Osteocyte (in vitro differentiated cells): ENCODE measurements at regions not wholly inside any gene's neighbourhood (a gene's known extent, or its start where the extent isn't known, plus 50 kb on each side); places are given as distances from the start of the nearest gene placed in this dataset.

Experiments
- DNase-seq: peaks from one replicate; pipeline ENCODE4 v3.0.0; 2021; ENCODE audit warnings: mixed read lengths; ENCODE audit not compliant: unreplicated experiment; ENCODE audit errors: extremely low spot score
- H3K27ac Mint-ChIP-seq: one replicate; pipeline ENCODE4 v1.8.0; 2021; ENCODE audit warnings: mild to moderate bottlenecking, mixed read lengths; ENCODE audit not compliant: unreplicated experiment
- H3K27me3 Mint-ChIP-seq: one replicate; pipeline ENCODE4 v1.8.0; 2021; ENCODE audit warnings: mixed read lengths; ENCODE audit not compliant: unreplicated experiment
- H3K36me3 Mint-ChIP-seq: one replicate; pipeline ENCODE4 v1.8.0; 2021; ENCODE audit warnings: mixed read lengths; ENCODE audit not compliant: unreplicated experiment
- H3K4me1 Mint-ChIP-seq: one replicate; pipeline ENCODE4 v1.8.0; 2021; ENCODE audit warnings: mixed read lengths; ENCODE audit not compliant: unreplicated experiment
- H3K4me3 Mint-ChIP-seq: one replicate; pipeline ENCODE4 v1.8.0; 2021; ENCODE audit warnings: mild to moderate bottlenecking, moderate library complexity, mixed read lengths; ENCODE audit not compliant: unreplicated experiment
- H3K9me3 Mint-ChIP-seq: one replicate; pipeline ENCODE4 v1.8.0; 2021; ENCODE audit warnings: mixed read lengths; ENCODE audit not compliant: unreplicated experiment
- CTCF ChIP-seq: fragments of 200-600 bp; sonication (generic); IDR thresholded peaks from 2 replicates; pipeline ENCODE4 v1.5.0; 2021; ENCODE audit warnings: antibody characterized with exemption, mild to moderate bottlenecking, moderate library complexity

- no peak for DNase-seq
- Mint-ChIP-seq H3K36me3 (no peaks in the 10 kb centered on the region), H3K9me3 (peaks cover 6% of the 10 kb centered on the region), H3K4me1 (peaks cover 38% of the 10 kb centered on the region), H3K4me3 (no peak overlapping the region), H3K27me3 (no peaks in the 10 kb centered on the region), H3K27ac (peak overlapping the region; percentile 91)
- TF ChIP-seq CTCF: no peak
Observed at GRCh38 chr7:68691261-68692216, 906.7 kb upstream of the AUTS2 start.

GRCh38 chr7:68692511-68692910 is 905.8 kb upstream of the AUTS2 start:
- no peaks in the 10 kb centered on the region for H3K36me3 Mint-ChIP-seq
- H3K27me3 Mint-ChIP-seq: no peaks in the 10 kb centered on the region
- H3K27ac Mint-ChIP-seq: peak overlapping the region; percentile 91
- H3K4me1 Mint-ChIP-seq: peaks cover 38% of the 10 kb centered on the region
- DNase-seq: no peak
- H3K9me3 Mint-ChIP-seq: peaks cover 6% of the 10 kb centered on the region
- no peak for TF ChIP-seq CTCF
- no peak overlapping the region for H3K4me3 Mint-ChIP-seq

GRCh38 chr7:68694656-68695055 is 903.6 kb upstream of the AUTS2 start:
- Mint-ChIP-seq H3K4me3 (no peak overlapping the region), H3K9me3 (peaks cover 6% of the 10 kb centered on the region), H3K27me3 (no peaks in the 10 kb centered on the region), H3K4me1 (peaks cover 46% of the 10 kb centered on the region), H3K36me3 (no peaks in the 10 kb centered on the region), H3K27ac (no peak overlapping the region)
- no peak for DNase-seq
- TF ChIP-seq CTCF: no peak

- Mint-ChIP-seq H3K27me3 (no peaks in the 10 kb centered on the region), H3K4me3 (no peak overlapping the region), H3K36me3 (no peaks in the 10 kb centered on the region), H3K4me1 (peaks cover 48% of the 10 kb centered on the region), H3K27ac (peak overlapping the region; percentile 16), H3K9me3 (peaks cover 6% of the 10 kb centered on the region)
- no peak for DNase-seq
- TF ChIP-seq CTCF: no peak
Observed at GRCh38 chr7:68697796-68698280, 900.4 kb upstream of the AUTS2 start.

- Mint-ChIP-seq H3K36me3 (no peaks in the 10 kb centered on the region), H3K27ac (peak overlapping the region; percentile 87), H3K4me3 (no peak overlapping the region), H3K9me3 (peaks cover 5% of the 10 kb centered on the region), H3K4me1 (peaks cover 48% of the 10 kb centered on the region), H3K27me3 (no peaks in the 10 kb centered on the region)
- TF ChIP-seq CTCF: no peak
- no peak for DNase-seq
Observed at GRCh38 chr7:68699090-68699711, 899.1 kb upstream of the AUTS2 start.
